HuH-7 (cell line): ENCODE measurements at regions not wholly inside any gene's neighbourhood (a gene's known extent, or its start where the extent isn't known, plus 50 kb on each side); places are given as distances from the start of the nearest gene placed in this dataset.

Experiments
- DNase-seq: peaks from one replicate; pipeline ENCODE4 v3.0.0; 2011; ENCODE audit warnings: low spot score

DNA sequence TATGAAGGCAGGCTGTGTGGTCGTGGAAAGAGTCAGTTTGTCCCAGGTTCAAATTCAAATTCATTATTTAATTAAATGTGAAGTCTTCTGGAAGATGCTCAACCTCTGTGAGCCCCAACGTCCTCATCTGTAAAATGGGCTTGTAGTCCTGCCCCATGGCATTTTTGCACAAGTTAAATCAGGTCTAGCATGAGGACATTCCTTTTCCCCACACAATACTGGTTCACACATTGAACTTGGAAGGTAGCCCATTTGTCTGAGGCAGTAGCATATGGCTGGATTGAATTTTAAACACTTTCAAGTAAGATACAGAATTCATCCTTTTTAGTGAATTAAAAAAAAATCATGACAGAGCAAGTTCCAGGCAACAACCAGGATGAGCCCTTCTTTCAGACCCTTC lies 665.4 kb upstream of the HS6ST1 start:
- DNase-seq: no peak

GRCh38 chr2:128984855-128985254 lies 666.2 kb upstream of the HS6ST1 start:
- no peak for DNase-seq

DNA sequence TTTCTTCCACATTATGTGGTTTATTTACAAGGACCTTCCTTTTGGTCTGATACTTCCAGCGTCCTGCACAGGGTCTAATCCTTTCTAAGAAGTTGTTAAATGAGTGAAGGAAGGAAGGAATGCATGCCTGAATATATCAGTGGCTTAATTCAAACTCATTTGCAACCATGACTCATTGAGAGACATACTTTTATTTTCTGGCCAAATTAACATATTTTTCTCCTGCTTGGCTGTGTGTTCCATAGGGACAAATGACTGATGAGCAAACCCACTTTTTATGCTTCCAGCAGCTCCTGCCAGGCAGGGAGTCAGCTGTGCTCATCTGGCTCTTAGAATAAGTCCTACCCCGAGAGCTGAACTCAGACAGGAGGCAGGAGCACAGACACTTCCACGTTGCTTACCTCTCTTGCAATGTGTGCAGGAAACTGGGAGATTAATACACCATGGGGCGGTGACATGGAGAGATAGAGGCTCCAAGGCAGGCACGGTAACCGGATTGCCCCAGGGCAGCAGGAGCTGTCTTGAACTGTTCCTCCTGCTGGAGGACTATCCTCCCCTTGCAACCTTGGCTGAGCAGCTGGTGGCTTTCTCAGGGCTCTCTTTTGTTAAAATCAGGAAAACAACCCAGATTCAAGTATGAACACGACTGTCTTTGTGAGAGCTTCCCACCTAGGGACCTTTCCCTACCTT lies 667.5 kb upstream of the HS6ST1 start:
- no peak for DNase-seq

DNA sequence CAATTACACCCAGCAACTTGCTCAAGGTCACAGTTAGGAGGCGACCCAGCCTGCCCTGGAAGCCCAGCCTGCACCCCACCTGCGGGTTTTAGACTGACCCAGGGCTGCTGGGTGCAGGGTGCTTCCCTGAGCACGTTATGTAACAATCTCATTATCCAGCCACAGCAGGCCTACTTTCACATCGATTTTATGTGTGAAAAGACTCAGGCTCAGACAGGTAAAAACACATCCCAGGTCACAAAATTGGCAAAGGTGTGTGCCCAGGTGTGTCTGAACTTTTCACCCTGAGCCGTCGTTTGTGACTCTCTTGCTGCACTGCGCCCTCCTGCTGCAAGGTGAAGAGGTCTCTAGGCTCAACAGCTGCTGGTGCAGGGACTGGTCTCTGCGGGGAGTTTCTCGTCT lies 668.2 kb upstream of the HS6ST1 start:
- no peak for DNase-seq

- no peak for DNase-seq
These were observed 669.7 kb upstream of the HS6ST1 start for GRCh38 chr2:128988326-128988725.

GRCh38 chr2:128988967-128989366 lies 670.3 kb upstream of the HS6ST1 start:
- DNase-seq: no peak

DNA sequence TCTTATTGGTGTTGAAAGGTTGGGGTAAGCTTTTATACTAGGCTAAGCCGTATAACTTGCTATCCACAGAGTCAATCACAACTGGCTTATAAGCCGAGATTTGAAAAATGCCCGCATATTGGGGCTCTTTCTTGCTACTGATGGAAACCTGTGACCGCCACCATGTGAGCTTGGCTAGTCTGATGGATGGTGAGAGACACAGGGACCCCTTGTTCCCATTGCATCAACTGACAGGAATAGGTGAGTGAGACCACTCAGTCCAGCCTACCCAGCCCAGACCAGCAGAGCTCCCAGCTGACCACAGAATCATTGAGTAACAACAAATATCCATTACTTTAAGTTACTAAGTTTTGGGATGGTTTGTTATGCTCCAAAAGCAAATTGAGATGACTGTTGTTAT lies 676.4 kb upstream of the HS6ST1 start:
- no peak for DNase-seq

DNA sequence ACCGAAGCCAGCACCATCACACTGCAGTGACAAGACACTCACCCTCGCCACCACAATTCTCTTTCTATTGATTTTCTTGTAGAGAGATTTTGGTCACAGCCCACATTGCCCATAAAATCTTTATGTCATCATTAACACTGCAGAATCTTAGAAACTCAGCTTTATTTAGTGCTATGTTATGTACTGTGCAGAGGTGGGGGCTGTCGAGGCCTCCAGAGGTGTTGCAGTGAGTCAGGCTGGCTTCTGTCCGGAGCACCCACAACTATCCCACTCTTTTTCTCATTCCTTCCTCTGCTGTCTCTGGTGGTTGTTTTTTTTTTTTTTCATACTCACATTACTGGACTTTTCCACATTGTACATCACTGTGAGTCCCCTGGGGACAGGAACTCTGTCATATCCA lies 677.4 kb upstream of the HS6ST1 start:
- no peak for DNase-seq

DNA sequence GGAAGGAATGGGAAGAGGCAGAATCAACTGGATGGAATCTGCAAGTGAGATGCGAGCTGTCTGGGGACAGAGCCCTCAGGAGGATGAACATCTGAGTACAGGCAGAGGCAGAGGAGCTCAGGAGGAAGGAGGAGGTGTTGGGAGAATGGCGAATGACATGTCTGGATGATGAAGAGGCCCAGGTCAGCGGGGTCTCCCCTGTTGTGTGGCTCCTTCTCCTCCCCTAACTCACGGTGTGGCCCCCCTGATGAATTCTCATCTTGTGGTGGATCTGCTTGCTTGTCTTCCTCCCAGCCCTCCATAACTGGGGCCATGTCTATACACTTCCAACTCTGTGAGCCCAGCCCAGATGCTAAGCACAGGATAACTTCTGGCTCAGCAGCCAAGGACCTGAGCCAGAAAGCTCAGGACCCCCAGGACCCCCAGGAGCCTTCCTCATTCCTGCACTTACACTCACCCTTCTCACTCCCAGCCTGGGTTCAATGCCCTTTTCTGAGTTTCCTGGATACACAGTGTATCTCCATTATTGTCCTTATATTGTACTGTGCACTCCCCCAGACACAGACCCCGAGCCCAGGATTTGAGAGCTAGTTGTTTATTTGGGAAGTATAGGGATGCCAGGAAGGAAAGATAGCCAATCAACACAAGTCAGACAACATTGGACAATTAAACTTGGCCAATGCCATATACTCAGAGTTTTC lies 678.6 kb upstream of the HS6ST1 start:
- DNase-seq: no peak

- no peak for DNase-seq
These were observed 683.3 kb upstream of the HS6ST1 start for GRCh38 chr2:129001926-129002325.

DNA sequence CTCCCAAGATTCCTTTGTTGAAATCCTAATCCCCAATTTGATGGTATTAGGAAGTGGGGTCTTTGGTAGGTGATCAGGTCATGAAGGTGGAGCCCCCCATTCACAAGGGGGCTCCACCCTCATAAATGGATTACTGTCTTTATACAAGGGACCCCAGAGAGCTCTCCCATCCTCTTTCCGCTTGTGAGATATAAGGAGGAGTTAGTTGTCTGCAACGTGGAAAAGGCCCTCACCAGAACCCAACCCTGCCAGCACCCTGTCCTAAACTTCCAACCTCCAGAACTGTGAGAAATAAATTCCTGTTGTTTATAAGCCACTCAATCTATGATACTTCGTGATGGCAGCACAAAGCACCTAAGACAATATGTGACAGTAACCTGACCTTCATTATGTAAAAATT lies 684.1 kb upstream of the HS6ST1 start:
- DNase-seq: no peak

- no peak for DNase-seq
These were observed 685.8 kb upstream of the HS6ST1 start for GRCh38 chr2:129004485-129004884.

GRCh38 chr2:129004940-129005490 lies 686.3 kb upstream of the HS6ST1 start:
- DNase-seq: no peak

DNA sequence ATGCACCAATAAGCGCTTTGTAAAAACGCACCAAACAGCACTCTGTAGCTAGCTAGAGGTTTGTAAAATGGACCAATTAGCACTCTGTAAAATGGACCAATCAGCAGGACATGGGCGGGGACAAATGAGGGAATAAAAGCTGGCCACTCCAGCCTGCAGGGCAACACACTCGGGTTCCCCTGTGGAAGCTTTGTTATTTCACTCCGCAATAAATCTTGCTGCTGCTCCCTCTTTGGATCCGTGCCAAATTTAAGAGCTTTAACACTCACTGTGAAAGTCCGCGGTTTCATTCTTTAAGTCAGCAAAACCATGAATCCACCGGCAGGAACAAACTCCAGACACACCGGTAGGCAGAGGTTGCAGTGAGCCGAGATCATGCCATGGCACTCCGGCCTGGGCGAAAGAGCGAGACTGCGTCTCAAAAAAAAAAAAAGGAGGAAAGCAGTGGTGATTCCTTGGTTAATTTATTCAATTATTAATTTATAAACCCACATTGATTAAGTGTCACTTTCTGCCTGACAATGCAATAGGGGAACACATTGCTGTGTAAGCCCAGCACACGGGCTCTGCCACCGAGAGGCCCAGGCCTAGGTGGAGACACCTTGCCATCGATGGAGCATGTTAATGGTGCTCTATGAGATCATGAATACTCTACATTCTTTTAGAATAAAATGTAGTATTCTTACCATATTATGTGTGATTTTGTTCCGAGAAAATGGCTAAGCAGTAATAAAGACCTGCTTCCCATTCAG lies 687.6 kb upstream of the HS6ST1 start:
- DNase-seq: no peak

DNA sequence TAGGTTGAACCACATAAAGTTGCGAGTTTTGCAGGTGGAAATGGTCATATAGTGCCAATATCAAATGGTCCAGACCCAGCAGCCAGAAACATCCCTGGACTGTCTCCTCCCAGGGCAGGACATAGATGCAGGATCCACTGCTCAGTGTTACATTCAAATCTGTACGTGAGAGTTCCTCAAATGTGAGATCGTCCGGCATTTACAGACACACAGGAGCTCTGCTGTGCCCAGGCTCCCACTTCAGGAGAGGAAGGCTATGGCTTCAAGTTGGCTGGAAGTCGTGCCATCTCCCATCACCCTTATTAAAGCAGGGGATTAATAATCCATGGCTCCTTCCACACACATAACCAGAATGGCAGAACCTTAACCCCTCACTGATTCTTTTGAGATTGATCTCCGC lies 688.2 kb upstream of the HS6ST1 start:
- no peak for DNase-seq

DNA sequence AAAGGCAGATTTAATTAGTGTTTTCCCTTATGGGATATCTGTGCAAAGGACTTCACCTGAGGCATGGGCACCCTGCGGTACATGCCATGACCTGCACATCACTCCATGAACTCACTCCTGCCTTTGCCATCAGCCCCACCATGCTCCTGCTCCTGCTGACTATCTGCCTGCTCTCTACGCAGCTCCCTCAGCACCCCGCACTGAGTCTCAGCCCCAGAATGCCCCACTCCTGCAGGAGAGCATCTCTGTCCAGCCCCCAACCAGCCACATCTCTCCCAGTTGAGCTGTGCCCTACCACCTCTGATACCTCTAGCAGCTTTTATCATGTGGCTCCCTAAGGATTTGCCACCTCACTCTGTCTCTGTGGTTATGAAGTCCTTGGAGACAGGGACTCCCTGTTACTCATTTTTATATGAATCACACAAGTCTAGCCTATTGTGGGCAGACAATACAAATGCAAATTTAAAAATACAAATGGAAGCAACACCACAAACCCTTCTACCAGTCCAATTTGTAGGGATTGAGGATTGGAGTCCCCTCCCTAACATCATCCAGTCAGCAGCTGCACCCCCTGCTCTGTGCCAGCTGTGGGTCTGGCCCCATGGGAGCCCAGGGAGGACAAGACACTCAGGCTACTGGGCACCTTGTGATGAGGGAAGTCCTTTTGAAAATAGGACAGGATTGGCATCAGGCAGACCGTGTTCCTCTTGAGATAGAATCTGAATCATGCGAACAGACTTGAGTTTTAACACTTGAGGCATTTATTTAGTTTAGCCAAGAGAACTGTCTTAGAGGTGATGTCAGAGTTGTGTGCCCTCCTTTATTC lies 689.6 kb upstream of the HS6ST1 start:
- no peak for DNase-seq

- no peak for DNase-seq
These were observed 690.4 kb upstream of the HS6ST1 start for GRCh38 chr2:129008881-129009554.

- no peak for DNase-seq
These were observed 691.0 kb upstream of the HS6ST1 start for GRCh38 chr2:129009555-129010146.

GRCh38 chr2:129010262-129010661 lies 691.6 kb upstream of the HS6ST1 start:
- no peak for DNase-seq

- DNase-seq: no peak
These were observed 692.9 kb upstream of the HS6ST1 start for GRCh38 chr2:129011466-129012061.

- no peak for DNase-seq
These were observed 695.8 kb upstream of the HS6ST1 start for GRCh38 chr2:129014432-129014831.
